ENCODE measurements at regions not wholly inside any gene's neighbourhood (a gene's known extent, or its start where the extent isn't known, plus 50 kb on each side); places are given as distances from the start of the nearest gene placed in this dataset.

- TF ChIP-seq CTCF (IDR thresholded peaks at IDR 0.05; ENCODE audit: low read depth, low read length, missing input control) (no peak), MAX (IDR thresholded peaks at IDR 0.05) (no peak), FOXA1 (IDR thresholded peaks at IDR 0.05) (no peak), YY1 (IDR thresholded peaks at IDR 0.05) (no peak), GABPA (IDR thresholded peaks at IDR 0.05 in 1 of 2, conservative IDR thresholded peaks at IDR 0.05 in 1 of 2) (no peak), RAD21 (IDR thresholded peaks at IDR 0.05) (no peak), ATF3 (IDR thresholded peaks at IDR 0.05) (no peak), TAF1 (conservative IDR thresholded peaks at IDR 0.05) (no peak), EGR1 (IDR thresholded peaks at IDR 0.05; ENCODE audit: low read depth in 2 of 2) (no peak), SP1 (IDR thresholded peaks at IDR 0.05) (no peak)
These were observed 112.5 kb downstream of the HAPSTR1 start for GRCh38 chr16:9203956-9204355.

All from liver (tissue), 3 donors.